Astrocyte (in vitro differentiated cells and primary cell): ENCODE measurements at regions not wholly inside any gene's neighbourhood (a gene's known extent, or its start where the extent isn't known, plus 50 kb on each side); places are given as distances from the start of the nearest gene placed in this dataset.

Source experiments
- EZH2 ChIP-seq: IDR thresholded peaks from 2 replicates; pipeline ENCODE4 v1.6.1; 2012; ENCODE audit warnings: mild to moderate bottlenecking, low read length, inconsistent platforms; ENCODE audit not compliant: insufficient read depth
- TF ChIP-seq, protein P1 (sequence below): IDR thresholded peaks from 2 replicates; pipeline ENCODE4 v1.5.1; 2011; ENCODE audit warnings: low read depth, mild to moderate bottlenecking, inconsistent platforms, low read length, moderate library complexity; ENCODE audit not compliant: insufficient read depth

DNA sequence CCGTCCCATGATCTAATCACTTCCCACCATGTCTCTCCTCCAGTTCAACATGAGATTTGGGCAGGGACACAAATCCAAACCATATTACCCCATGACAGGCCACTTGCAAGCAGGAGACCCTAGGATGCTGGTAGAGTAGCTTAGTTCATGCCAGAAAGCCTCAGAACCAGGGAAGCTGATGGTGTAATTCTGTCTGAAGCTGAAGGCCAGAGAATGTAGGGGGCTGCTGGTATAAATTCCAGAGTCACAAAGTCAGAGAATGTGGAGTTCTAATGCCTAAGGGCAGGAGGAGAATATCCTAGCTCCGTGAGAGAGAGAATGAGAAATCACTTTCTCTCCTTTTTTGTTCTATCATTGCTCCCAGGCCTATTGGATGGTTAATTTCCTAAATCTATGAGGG, 90.3 kb upstream of the IMPG1 start:
- TF ChIP-seq, protein P1, sequence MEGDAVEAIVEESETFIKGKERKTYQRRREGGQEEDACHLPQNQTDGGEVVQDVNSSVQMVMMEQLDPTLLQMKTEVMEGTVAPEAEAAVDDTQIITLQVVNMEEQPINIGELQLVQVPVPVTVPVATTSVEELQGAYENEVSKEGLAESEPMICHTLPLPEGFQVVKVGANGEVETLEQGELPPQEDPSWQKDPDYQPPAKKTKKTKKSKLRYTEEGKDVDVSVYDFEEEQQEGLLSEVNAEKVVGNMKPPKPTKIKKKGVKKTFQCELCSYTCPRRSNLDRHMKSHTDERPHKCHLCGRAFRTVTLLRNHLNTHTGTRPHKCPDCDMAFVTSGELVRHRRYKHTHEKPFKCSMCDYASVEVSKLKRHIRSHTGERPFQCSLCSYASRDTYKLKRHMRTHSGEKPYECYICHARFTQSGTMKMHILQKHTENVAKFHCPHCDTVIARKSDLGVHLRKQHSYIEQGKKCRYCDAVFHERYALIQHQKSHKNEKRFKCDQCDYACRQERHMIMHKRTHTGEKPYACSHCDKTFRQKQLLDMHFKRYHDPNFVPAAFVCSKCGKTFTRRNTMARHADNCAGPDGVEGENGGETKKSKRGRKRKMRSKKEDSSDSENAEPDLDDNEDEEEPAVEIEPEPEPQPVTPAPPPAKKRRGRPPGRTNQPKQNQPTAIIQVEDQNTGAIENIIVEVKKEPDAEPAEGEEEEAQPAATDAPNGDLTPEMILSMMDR: no peak
- no peak for TF ChIP-seq EZH2
